ENCODE measurements at regions not wholly inside any gene's neighbourhood (a gene's known extent, or its start where the extent isn't known, plus 50 kb on each side); places are given as distances from the start of the nearest gene placed in this dataset.
"Not testable (repeated sequence)": the region's sequence is repeated elsewhere in the genome, so short reads cannot be mapped to it uniquely, and the experiment has no call there.

- H3K4me3 ChIP-seq (ENCODE audit: low read length): no peak overlapping the region
- TF ChIP-seq, protein P1, sequence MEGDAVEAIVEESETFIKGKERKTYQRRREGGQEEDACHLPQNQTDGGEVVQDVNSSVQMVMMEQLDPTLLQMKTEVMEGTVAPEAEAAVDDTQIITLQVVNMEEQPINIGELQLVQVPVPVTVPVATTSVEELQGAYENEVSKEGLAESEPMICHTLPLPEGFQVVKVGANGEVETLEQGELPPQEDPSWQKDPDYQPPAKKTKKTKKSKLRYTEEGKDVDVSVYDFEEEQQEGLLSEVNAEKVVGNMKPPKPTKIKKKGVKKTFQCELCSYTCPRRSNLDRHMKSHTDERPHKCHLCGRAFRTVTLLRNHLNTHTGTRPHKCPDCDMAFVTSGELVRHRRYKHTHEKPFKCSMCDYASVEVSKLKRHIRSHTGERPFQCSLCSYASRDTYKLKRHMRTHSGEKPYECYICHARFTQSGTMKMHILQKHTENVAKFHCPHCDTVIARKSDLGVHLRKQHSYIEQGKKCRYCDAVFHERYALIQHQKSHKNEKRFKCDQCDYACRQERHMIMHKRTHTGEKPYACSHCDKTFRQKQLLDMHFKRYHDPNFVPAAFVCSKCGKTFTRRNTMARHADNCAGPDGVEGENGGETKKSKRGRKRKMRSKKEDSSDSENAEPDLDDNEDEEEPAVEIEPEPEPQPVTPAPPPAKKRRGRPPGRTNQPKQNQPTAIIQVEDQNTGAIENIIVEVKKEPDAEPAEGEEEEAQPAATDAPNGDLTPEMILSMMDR (conservative IDR thresholded peaks at IDR 0.05; ENCODE audit: low read depth, low read length): no peak
- DNase-seq (ENCODE audit: low read depth): peak; percentile 87
Observed at GRCh38 chr6:112683926-112684325, 336.8 kb downstream of the RFPL4B start.

DNA sequence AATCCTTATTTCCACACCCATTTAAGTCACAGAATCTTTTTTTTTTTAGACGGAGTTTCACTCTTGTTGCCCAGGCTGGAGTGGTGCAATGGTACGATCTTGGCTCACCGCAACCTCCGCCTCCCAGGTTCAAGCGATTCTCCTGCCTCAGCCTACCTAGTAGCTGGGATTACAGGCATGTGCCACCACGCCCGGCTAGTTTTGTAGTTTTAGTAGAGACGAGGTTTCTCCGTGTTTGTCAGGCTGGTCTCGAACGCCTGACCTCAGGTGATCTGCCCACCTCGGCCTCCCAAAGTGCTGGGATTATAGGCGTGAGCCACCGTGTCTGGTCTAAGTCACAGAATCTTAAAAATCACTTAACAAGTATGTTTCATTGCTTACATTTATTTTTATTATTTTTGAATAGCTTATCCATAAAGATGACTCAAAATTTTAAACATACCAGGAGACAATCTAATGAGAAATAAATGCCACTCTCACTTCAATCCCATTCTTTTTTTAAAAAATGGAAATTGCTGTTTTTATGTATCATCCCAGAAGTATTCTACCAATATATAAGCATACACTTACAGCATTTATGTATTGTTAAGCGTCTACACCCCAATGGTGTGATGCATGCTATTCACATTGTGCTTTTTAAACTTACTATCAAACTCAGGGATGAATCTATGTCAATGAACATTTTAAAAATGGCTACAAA lies 338.5 kb downstream of the RFPL4B start:
- not testable (repeated sequence) for DNase-seq (ENCODE audit: low read depth); H3K4me3 ChIP-seq (ENCODE audit: low read length)

GRCh38 chr6:112688487-112689165 lies 341.5 kb downstream of the RFPL4B start:
- not testable (repeated sequence) for DNase-seq (ENCODE audit: low read depth); H3K4me3 ChIP-seq (ENCODE audit: low read length)

DNA sequence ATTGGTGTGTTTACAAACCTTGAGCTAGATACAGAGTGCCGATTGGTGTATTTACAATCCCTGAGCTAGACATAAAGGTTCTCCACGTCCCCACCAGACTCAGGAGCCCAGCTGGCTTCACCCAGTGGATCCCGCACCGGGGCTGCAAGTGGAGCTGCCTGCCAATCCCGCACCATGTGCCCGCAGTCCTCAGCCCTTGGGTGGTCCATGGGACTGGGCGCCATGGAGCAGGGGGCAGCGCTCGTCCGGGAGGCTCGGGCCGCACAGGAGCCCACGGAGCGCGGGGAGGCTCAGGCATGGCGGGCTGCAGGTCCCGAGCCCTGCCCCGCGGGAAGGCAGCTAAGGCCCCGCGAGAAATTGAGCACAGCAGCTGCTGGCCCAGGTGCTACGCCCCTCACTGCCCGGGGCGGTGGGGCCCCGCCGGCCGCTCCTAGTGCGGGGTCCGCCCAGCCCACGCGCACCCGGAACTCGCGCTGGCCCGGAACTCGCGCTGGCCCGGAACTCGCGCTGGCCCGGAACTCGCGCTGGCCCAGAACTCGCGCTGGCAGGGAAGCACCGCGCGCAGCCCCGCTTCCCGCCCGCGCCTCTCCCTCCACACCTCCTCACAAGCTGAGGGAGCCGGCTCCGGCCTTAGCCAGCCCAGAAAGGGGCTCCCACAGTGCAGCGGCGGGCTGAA lies 342.2 kb downstream of the RFPL4B start:
- not testable (repeated sequence) for H3K4me3 ChIP-seq (ENCODE audit: low read length); DNase-seq (ENCODE audit: low read depth)

DNA sequence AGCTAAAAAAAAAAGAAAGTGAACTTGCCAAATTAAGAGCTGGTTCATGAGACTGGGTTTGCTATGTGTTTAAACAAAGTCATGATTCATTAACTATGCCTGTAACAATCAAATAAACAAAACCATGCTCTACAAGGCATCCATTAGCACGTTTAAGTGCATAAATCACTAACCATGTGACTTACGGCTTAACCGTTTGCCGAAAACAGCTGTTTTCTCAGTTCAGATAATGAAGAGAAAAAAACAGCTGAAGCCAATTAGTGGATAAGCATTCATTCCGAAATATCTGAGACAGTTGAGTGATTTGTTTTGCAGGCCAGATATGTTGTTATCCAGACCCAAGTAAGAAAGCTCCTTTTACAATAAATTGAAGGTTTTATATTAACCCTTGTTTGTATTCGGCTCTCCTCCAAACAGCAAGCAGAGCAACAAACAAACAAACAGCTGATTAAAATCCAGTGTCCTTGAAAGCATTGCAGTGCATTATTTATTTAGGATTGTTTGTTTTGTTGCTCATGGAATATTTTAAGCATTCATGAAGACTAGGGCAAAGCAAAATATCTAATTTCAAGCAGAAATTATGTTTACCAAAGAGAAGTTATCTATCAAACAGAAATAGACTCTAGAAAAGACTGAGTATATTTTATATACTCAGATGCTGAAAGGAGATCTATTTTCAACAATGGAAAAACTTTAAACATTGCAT lies 343.5 kb downstream of the RFPL4B start:
- H3K4me3 ChIP-seq (ENCODE audit: low read length): no peak overlapping the region
- peak; percentile 72 for DNase-seq (ENCODE audit: low read depth)
- TF ChIP-seq, protein P1 (conservative IDR thresholded peaks at IDR 0.05; ENCODE audit: low read depth, low read length): no peak

- H3K4me3 ChIP-seq (ENCODE audit: low read length): no peak overlapping the region
- peak; percentile 64 for DNase-seq (ENCODE audit: low read depth)
- TF ChIP-seq, protein P1 (conservative IDR thresholded peaks at IDR 0.05; ENCODE audit: low read depth, low read length): no peak
Observed at GRCh38 chr6:112691289-112691688, 344.2 kb downstream of the RFPL4B start.

GRCh38 chr6:112695001-112695400 lies 347.9 kb downstream of the RFPL4B start:
- no peak for DNase-seq (ENCODE audit: low read depth)

GRCh38 chr6:112697265-112697664 lies 350.1 kb downstream of the RFPL4B start:
- DNase-seq (ENCODE audit: low read depth): no peak
- H3K4me3 ChIP-seq (ENCODE audit: low read length): no peak overlapping the region
- TF ChIP-seq, protein P1 (conservative IDR thresholded peaks at IDR 0.05; ENCODE audit: low read depth, low read length): no peak

More at GRCh38 chr6:112695001-112695400, 347.9 kb downstream of the RFPL4B start:
- TF ChIP-seq, protein P1 (conservative IDR thresholded peaks at IDR 0.05; ENCODE audit: low read depth, low read length): no peak
- H3K4me3 ChIP-seq (ENCODE audit: low read length): no peak overlapping the region

Measured in retinal pigment epithelial cell (primary cell).